Gastrocnemius medialis (tissue), 4 donors: ENCODE measurements at regions not wholly inside any gene's neighbourhood (a gene's known extent, or its start where the extent isn't known, plus 50 kb on each side); places are given as distances from the start of the nearest gene placed in this dataset.

ENCODE experiments used
- CTCF ChIP-seq, 5 experiments: fragments of 450-650 bp in 3 of 5; fragments of 200-600 bp in 2 of 5; sonication (generic) in 2 of 5; IDR thresholded peaks in 4 of 5; conservative IDR thresholded peaks in 1 of 5; 1 replicate in 4 of 5; 2 replicates in 1 of 5; pipeline ENCODE4 v1.5.1; 2016 to 2019; ENCODE audit warnings: antibody characterized with exemption in 5 of 5, mild to moderate bottlenecking in 3 of 5, moderate library complexity in 3 of 5
- POLR2A ChIP-seq, 2 donors: fragments of 450-650 bp; IDR thresholded peaks; one replicate each; pipeline ENCODE4 v1.6.1; 2017; ENCODE audit warnings: antibody characterized with exemption in 2 of 2, mild to moderate bottlenecking in 2 of 2, moderate library complexity in 2 of 2

DNA sequence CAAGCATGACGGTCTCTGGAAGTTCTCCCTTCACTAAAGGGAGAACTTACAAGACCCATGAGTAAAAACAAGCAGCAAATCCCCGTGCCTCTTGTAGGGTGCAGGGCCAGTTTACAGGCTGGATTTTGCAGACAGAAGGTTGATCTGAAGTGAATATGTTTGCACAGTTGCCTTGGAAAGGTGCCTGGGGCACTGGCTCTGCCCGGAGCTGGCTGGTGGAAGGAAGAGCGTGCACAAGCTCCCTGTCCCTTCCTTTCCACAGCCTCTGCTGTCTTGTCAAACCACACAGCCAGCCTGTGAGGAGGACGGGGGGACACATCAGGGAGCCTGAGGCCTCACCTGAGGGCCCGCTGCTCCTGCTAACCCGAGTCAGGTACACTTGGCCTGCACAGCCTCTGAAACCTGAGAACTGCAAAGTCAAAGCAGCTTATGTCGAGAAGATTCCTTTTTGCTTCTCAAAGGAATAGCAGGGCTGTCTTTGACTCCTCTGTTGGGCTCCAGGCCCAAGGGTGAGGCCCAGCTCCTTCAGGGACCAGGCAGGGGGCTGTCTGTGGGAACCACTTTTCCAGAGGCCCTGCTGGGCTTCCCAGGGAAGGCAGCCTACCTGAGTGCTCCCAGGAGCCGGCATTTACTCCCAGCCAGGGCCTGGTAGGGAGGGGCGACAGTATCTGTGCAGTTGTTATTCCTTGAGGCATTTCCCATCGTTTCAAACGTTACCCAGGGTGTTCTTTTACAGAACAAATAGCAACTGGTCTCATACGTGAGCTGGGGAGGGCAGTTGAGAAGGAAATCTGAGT is 251.5 kb downstream of the SIPA1L2 start:
- TF ChIP-seq CTCF (IDR thresholded peaks at IDR 0.05 in 4 of 5, conservative IDR thresholded peaks at IDR 0.05 in 1 of 5) (no peak), POLR2A (IDR thresholded peaks at IDR 0.05) (no peak)
